Activated CD4-positive, alpha-beta T cell treated with anti-CD3 and anti-CD28 coated beads for 36 hours (primary cell): ENCODE measurements at regions not wholly inside any gene's neighbourhood (a gene's known extent, or its start where the extent isn't known, plus 50 kb on each side); places are given as distances from the start of the nearest gene placed in this dataset.

Source experiments
- ATAC-seq: fragments of 200-7000 bp; cut with Tn5 transposase; one replicate; pipeline ENCODE4 v1.10.0; 2021; ENCODE audit warnings: mild to moderate bottlenecking, moderate library complexity
- CTCF ChIA-PET: fragments of 350-600 bp; sonication (Branson Sonifier 250); formaldehyde crosslinking; loops from one replicate; lab custom pipeline; 2021; ENCODE audit warnings: antibody characterized with exemption; lab: Charles Lee
- POLR2A ChIA-PET: fragments of 350-600 bp; sonication (Branson Sonifier 250); formaldehyde crosslinking; loops from one replicate; lab custom pipeline; 2021; ENCODE audit warnings: antibody characterized with exemption, inconsistent platforms; lab: Charles Lee
- DNase-seq: peaks from one replicate; pipeline ENCODE4 v3.0.0-alpha.2; 2020
- H3K27ac Mint-ChIP-seq: one replicate; pipeline ENCODE4 v1.8.0; 2021; ENCODE audit warnings: mixed read lengths
- H3K27me3 Mint-ChIP-seq: one replicate; pipeline ENCODE4 v1.8.0; 2021; ENCODE audit warnings: mixed read lengths
- H3K36me3 Mint-ChIP-seq: one replicate; pipeline ENCODE4 v1.8.0; 2021; ENCODE audit warnings: low read depth, mixed read lengths
- H3K4me1 Mint-ChIP-seq: one replicate; pipeline ENCODE4 v1.8.0; 2021; ENCODE audit warnings: mixed read lengths
- H3K4me3 Mint-ChIP-seq: one replicate; pipeline ENCODE4 v1.8.0; 2021; ENCODE audit warnings: mild to moderate bottlenecking, moderate library complexity, mixed read lengths
- H3K9me3 Mint-ChIP-seq: one replicate; pipeline ENCODE4 v1.8.0; 2021; ENCODE audit warnings: low read depth, mixed read lengths
- intact Hi-C, 2 experiments: fragments of 100-400 bp; cut with DNase I in 1 of 2; cut with micrococcal nuclease in 1 of 2; formaldehyde crosslinking; loops; one replicate each; pipeline versions ENCODE4 v1.14.2 to v1.15.1; 2022 to 2024; cut with DNase I, micrococcal nuclease

GRCh38 chrX:147570483-147570882, 341.2 kb upstream of the FMR1 start:
- no peaks in the 10 kb centered on the region for H3K36me3 Mint-ChIP-seq
- H3K27me3 Mint-ChIP-seq, result no peaks in the 10 kb centered on the region
- DNase-seq (no peak), ATAC-seq (no peak)
- no peak overlapping the region for H3K4me3 Mint-ChIP-seq
- H3K4me1 Mint-ChIP-seq, result no peaks in the 10 kb centered on the region
- ChIA-PET POLR2A (no interaction called here), CTCF (no interaction called here)
- intact Hi-C loops, result no loop called here
- no peak overlapping the region for H3K27ac Mint-ChIP-seq
- H3K9me3 Mint-ChIP-seq, result no peaks in the 10 kb centered on the region

- H3K9me3 Mint-ChIP-seq, result no peaks in the 10 kb centered on the region
- CTCF ChIA-PET, result no interaction called here
- intact Hi-C loops, result no loop called here
These were observed 338.5 kb upstream of the FMR1 start for GRCh38 chrX:147573266-147573665.

GRCh38 chrX:147602176-147602696, 309.5 kb upstream of the FMR1 start:
- CTCF ChIA-PET, result no interaction called here
- no peaks in the 10 kb centered on the region for H3K9me3 Mint-ChIP-seq
- H3K4me1 Mint-ChIP-seq, result no peaks in the 10 kb centered on the region
- no peak overlapping the region for H3K4me3 Mint-ChIP-seq
- H3K36me3 Mint-ChIP-seq, result no peaks in the 10 kb centered on the region
- POLR2A ChIA-PET, result no interaction called here
- DNase-seq (no peak), ATAC-seq (no peak)
- intact Hi-C loops, result no loop called here
- no peaks in the 10 kb centered on the region for H3K27me3 Mint-ChIP-seq
- H3K27ac Mint-ChIP-seq, result no peak overlapping the region

More at GRCh38 chrX:147573266-147573665, 338.5 kb upstream of the FMR1 start:
- H3K4me1 Mint-ChIP-seq, result no peaks in the 10 kb centered on the region
- POLR2A ChIA-PET, result no interaction called here
- ATAC-seq (no peak), DNase-seq (no peak)
- no peaks in the 10 kb centered on the region for H3K27me3 Mint-ChIP-seq
- no peak overlapping the region for H3K27ac Mint-ChIP-seq
- H3K36me3 Mint-ChIP-seq, result no peaks in the 10 kb centered on the region
- H3K4me3 Mint-ChIP-seq, result no peak overlapping the region

GRCh38 chrX:147626605-147627004, 285.1 kb upstream of the FMR1 start:
- CTCF ChIA-PET, result no interaction called here

GRCh38 chrX:147635186-147635585, 276.5 kb upstream of the FMR1 start:
- Mint-ChIP-seq H3K36me3 (no peaks in the 10 kb centered on the region), H3K4me3 (no peak overlapping the region), H3K9me3 (no peaks in the 10 kb centered on the region), H3K4me1 (no peaks in the 10 kb centered on the region), H3K27ac (no peak overlapping the region), H3K27me3 (no peaks in the 10 kb centered on the region)
- POLR2A ChIA-PET, result no interaction called here
- ATAC-seq, result no peak
- DNase-seq, result no peak
- intact Hi-C loops, result no loop called here
- CTCF ChIA-PET, result no interaction called here

More at GRCh38 chrX:147626605-147627004, 285.1 kb upstream of the FMR1 start:
- DNase-seq (no peak), ATAC-seq (no peak)
- Mint-ChIP-seq H3K4me3 (no peak overlapping the region), H3K4me1 (no peaks in the 10 kb centered on the region), H3K27ac (no peak overlapping the region), H3K27me3 (no peaks in the 10 kb centered on the region), H3K9me3 (no peaks in the 10 kb centered on the region), H3K36me3 (no peaks in the 10 kb centered on the region)
- POLR2A ChIA-PET, result no interaction called here
- intact Hi-C loops, result no loop called here

GRCh38 chrX:147637190-147637589, 274.5 kb upstream of the FMR1 start:
- ChIA-PET POLR2A (no interaction called here), CTCF (no interaction called here)
- ATAC-seq, result no peak
- DNase-seq, result no peak
- H3K9me3 Mint-ChIP-seq, result no peaks in the 10 kb centered on the region
- no peaks in the 10 kb centered on the region for H3K4me1 Mint-ChIP-seq
- H3K27ac Mint-ChIP-seq, result no peak overlapping the region
- no peaks in the 10 kb centered on the region for H3K27me3 Mint-ChIP-seq
- intact Hi-C loops, result no loop called here
- H3K4me3 Mint-ChIP-seq, result no peak overlapping the region
- no peaks in the 10 kb centered on the region for H3K36me3 Mint-ChIP-seq

- Mint-ChIP-seq H3K9me3 (no peaks in the 10 kb centered on the region), H3K27me3 (no peaks in the 10 kb centered on the region), H3K4me3 (no peak overlapping the region), H3K36me3 (no peaks in the 10 kb centered on the region), H3K27ac (no peak overlapping the region), H3K4me1 (no peaks in the 10 kb centered on the region)
- intact Hi-C loops, result no loop called here
- ATAC-seq, result no peak
- CTCF ChIA-PET, result no interaction called here
- POLR2A ChIA-PET, result no interaction called here
- DNase-seq, result no peak
These were observed 264.6 kb upstream of the FMR1 start for GRCh38 chrX:147646949-147647723.

- no peaks in the 10 kb centered on the region for H3K27me3 Mint-ChIP-seq
These were observed 235.9 kb upstream of the FMR1 start for GRCh38 chrX:147675819-147676218.

GRCh38 chrX:147679356-147680005, 232.2 kb upstream of the FMR1 start:
- H3K27ac Mint-ChIP-seq, result no peak overlapping the region
- POLR2A ChIA-PET, result no interaction called here
- no peak for ATAC-seq
- intact Hi-C loops, result no loop called here
- no peaks in the 10 kb centered on the region for H3K9me3 Mint-ChIP-seq
- no peaks in the 10 kb centered on the region for H3K27me3 Mint-ChIP-seq
- H3K4me1 Mint-ChIP-seq, result no peaks in the 10 kb centered on the region
- CTCF ChIA-PET, result no interaction called here
- DNase-seq, result no peak
- H3K36me3 Mint-ChIP-seq, result no peaks in the 10 kb centered on the region
- H3K4me3 Mint-ChIP-seq, result no peak overlapping the region

More at GRCh38 chrX:147675819-147676218, 235.9 kb upstream of the FMR1 start:
- no peaks in the 10 kb centered on the region for H3K36me3 Mint-ChIP-seq
- intact Hi-C loops, result no loop called here
- H3K4me1 Mint-ChIP-seq, result no peaks in the 10 kb centered on the region
- no peak overlapping the region for H3K4me3 Mint-ChIP-seq
- POLR2A ChIA-PET, result no interaction called here
- CTCF ChIA-PET, result no interaction called here
- H3K9me3 Mint-ChIP-seq, result no peaks in the 10 kb centered on the region
- ATAC-seq (no peak), DNase-seq (no peak)
- no peak overlapping the region for H3K27ac Mint-ChIP-seq

GRCh38 chrX:147680251-147680650, 231.5 kb upstream of the FMR1 start:
- CTCF ChIA-PET, result no interaction called here
- Mint-ChIP-seq H3K27ac (no peak overlapping the region), H3K27me3 (no peaks in the 10 kb centered on the region), H3K9me3 (no peaks in the 10 kb centered on the region), H3K36me3 (no peaks in the 10 kb centered on the region), H3K4me1 (no peaks in the 10 kb centered on the region), H3K4me3 (no peak overlapping the region)
- intact Hi-C loops, result no loop called here
- DNase-seq, result no peak
- no peak for ATAC-seq
- POLR2A ChIA-PET, result no interaction called here

- H3K9me3 Mint-ChIP-seq, result peaks cover 2% of the 10 kb centered on the region
- no peak overlapping the region for H3K4me3 Mint-ChIP-seq
- ChIA-PET CTCF (no interaction called here), POLR2A (no interaction called here)
- ATAC-seq, result no peak
- H3K36me3 Mint-ChIP-seq, result no peaks in the 10 kb centered on the region
- no peak overlapping the region for H3K27ac Mint-ChIP-seq
- no peak for DNase-seq
- H3K27me3 Mint-ChIP-seq, result peaks cover 2% of the 10 kb centered on the region
- no peaks in the 10 kb centered on the region for H3K4me1 Mint-ChIP-seq
- intact Hi-C loops, result no loop called here
These were observed 218.2 kb upstream of the FMR1 start for GRCh38 chrX:147693511-147693910.

GRCh38 chrX:147699061-147699460, 212.7 kb upstream of the FMR1 start:
- Mint-ChIP-seq H3K9me3 (no peaks in the 10 kb centered on the region), H3K27ac (no peak overlapping the region), H3K36me3 (no peaks in the 10 kb centered on the region), H3K4me3 (no peak overlapping the region), H3K27me3 (peaks cover 2% of the 10 kb centered on the region), H3K4me1 (no peaks in the 10 kb centered on the region)
- ChIA-PET CTCF (no interaction called here), POLR2A (interaction anchor here (0.6 kb wide), 1 partner anchor 354 kb away, joined by 3 read pairs; no protein-coding TSS in a partner anchor)
- no peak for DNase-seq
- intact Hi-C loops, result no loop called here
- no peak for ATAC-seq
